ENCODE measurements at regions not wholly inside any gene's neighbourhood (a gene's known extent, or its start where the extent isn't known, plus 50 kb on each side); places are given as distances from the start of the nearest gene placed in this dataset.

GRCh38 chr18:40984856-40985255 lies 970.2 kb upstream of the PIK3C3 start:
- H3K4me3 ChIP-seq = no peak overlapping the region
- no peak overlapping the region for H3K27ac ChIP-seq
- H3K27me3 ChIP-seq (replicated peaks) = no peaks in the 10 kb centered on the region
- no peaks in the 10 kb centered on the region for H3K9me3 ChIP-seq (replicated peaks)
- no peaks in the 10 kb centered on the region for H3K36me3 ChIP-seq
- no peaks in the 10 kb centered on the region for H3K4me1 ChIP-seq (replicated peaks)
- DNase-seq (ENCODE audit: low read depth in 1 of 2, low spot score in 2 of 2) = no peak

GRCh38 chr18:40983835-40984234 lies 971.2 kb upstream of the PIK3C3 start:
- no peak overlapping the region for H3K4me3 ChIP-seq
- H3K9me3 ChIP-seq (replicated peaks) = no peaks in the 10 kb centered on the region
- H3K27me3 ChIP-seq (replicated peaks) = no peaks in the 10 kb centered on the region
- H3K4me1 ChIP-seq (replicated peaks) = no peaks in the 10 kb centered on the region
- no peaks in the 10 kb centered on the region for H3K36me3 ChIP-seq
- no peak overlapping the region for H3K27ac ChIP-seq
- no peak for DNase-seq (ENCODE audit: low read depth in 1 of 2, low spot score in 2 of 2)

GRCh38 chr18:40980171-40980570 lies 974.9 kb upstream of the PIK3C3 start:
- H3K9me3 ChIP-seq (replicated peaks) = no peaks in the 10 kb centered on the region
- H3K4me3 ChIP-seq = no peak overlapping the region
- no peak for DNase-seq (ENCODE audit: low read depth in 1 of 2, low spot score in 2 of 2)
- H3K27ac ChIP-seq = no peak overlapping the region
- H3K4me1 ChIP-seq (replicated peaks) = no peaks in the 10 kb centered on the region
- H3K36me3 ChIP-seq = no peaks in the 10 kb centered on the region
- no peaks in the 10 kb centered on the region for H3K27me3 ChIP-seq (replicated peaks)

- no peak overlapping the region for H3K27ac ChIP-seq
- H3K4me3 ChIP-seq = no peak overlapping the region
- no peaks in the 10 kb centered on the region for H3K9me3 ChIP-seq (replicated peaks)
- no peak for DNase-seq (ENCODE audit: low read depth in 1 of 2, low spot score in 2 of 2)
- no peaks in the 10 kb centered on the region for H3K4me1 ChIP-seq (replicated peaks)
- no peaks in the 10 kb centered on the region for H3K36me3 ChIP-seq
- no peaks in the 10 kb centered on the region for H3K27me3 ChIP-seq (replicated peaks)
These were observed 979.0 kb upstream of the PIK3C3 start for GRCh38 chr18:40976050-40976449.

GRCh38 chr18:40974448-40974847 lies 980.6 kb upstream of the PIK3C3 start:
- Histone ChIP-seq H3K27ac (no peak overlapping the region), H3K4me3 (no peak overlapping the region), H3K27me3 (replicated peaks) (no peaks in the 10 kb centered on the region), H3K9me3 (replicated peaks) (no peaks in the 10 kb centered on the region), H3K4me1 (replicated peaks) (no peaks in the 10 kb centered on the region), H3K36me3 (no peaks in the 10 kb centered on the region)
- no peak for DNase-seq (ENCODE audit: low read depth in 1 of 2, low spot score in 2 of 2)

- Histone ChIP-seq H3K27ac (no peak overlapping the region), H3K36me3 (no peaks in the 10 kb centered on the region), H3K4me3 (no peak overlapping the region), H3K27me3 (replicated peaks) (no peaks in the 10 kb centered on the region), H3K4me1 (replicated peaks) (no peaks in the 10 kb centered on the region), H3K9me3 (replicated peaks) (no peaks in the 10 kb centered on the region)
- DNase-seq (ENCODE audit: low read depth in 1 of 2, low spot score in 2 of 2) = no peak
These were observed 992.2 kb upstream of the PIK3C3 start for GRCh38 chr18:40962784-40963183.

GRCh38 chr18:40957533-40958070 lies 997.4 kb upstream of the PIK3C3 start:
- H3K27me3 ChIP-seq (replicated peaks) = no peaks in the 10 kb centered on the region
- H3K9me3 ChIP-seq (replicated peaks) = no peaks in the 10 kb centered on the region; the same call in 1 of the 2 replicates
- no peak for DNase-seq (ENCODE audit: low read depth in 1 of 2, low spot score in 2 of 2)
- H3K36me3 ChIP-seq = no peaks in the 10 kb centered on the region
- H3K4me1 ChIP-seq (replicated peaks) = no peaks in the 10 kb centered on the region
- H3K27ac ChIP-seq = no peak overlapping the region
- no peak overlapping the region for H3K4me3 ChIP-seq

- no peak overlapping the region for H3K4me3 ChIP-seq
- no peaks in the 10 kb centered on the region for H3K27me3 ChIP-seq (replicated peaks)
- no peaks in the 10 kb centered on the region; the same call in 1 of the 2 replicates for H3K9me3 ChIP-seq (replicated peaks)
- H3K4me1 ChIP-seq (replicated peaks) = no peaks in the 10 kb centered on the region
- H3K36me3 ChIP-seq = no peaks in the 10 kb centered on the region
- no peak for DNase-seq (ENCODE audit: low read depth in 1 of 2, low spot score in 2 of 2)
- no peak overlapping the region for H3K27ac ChIP-seq
These were observed 998.8 kb upstream of the PIK3C3 start for GRCh38 chr18:40956213-40956612.

- H3K4me1 ChIP-seq (replicated peaks) = no peaks in the 10 kb centered on the region
- H3K36me3 ChIP-seq = no peaks in the 10 kb centered on the region
- no peaks in the 10 kb centered on the region for H3K27me3 ChIP-seq (replicated peaks)
- no peak overlapping the region for H3K4me3 ChIP-seq
- no peak for DNase-seq (ENCODE audit: low read depth in 1 of 2, low spot score in 2 of 2)
- H3K27ac ChIP-seq = no peak overlapping the region
- H3K9me3 ChIP-seq (replicated peaks) = no peaks in the 10 kb centered on the region; the same call in 1 of the 2 replicates
These were observed 999.7 kb upstream of the PIK3C3 start for GRCh38 chr18:40955351-40955750.

GRCh38 chr18:40949114-40949950 lies 1005.7 kb upstream of the PIK3C3 start:
- DNase-seq (ENCODE audit: low read depth in 1 of 2, low spot score in 2 of 2) = no peak
- Histone ChIP-seq H3K36me3 (no peaks in the 10 kb centered on the region), H3K9me3 (replicated peaks) (no peaks in the 10 kb centered on the region; the same call in 1 of the 2 replicates), H3K27ac (no peak overlapping the region), H3K4me3 (no peak overlapping the region), H3K4me1 (replicated peaks) (no peaks in the 10 kb centered on the region), H3K27me3 (replicated peaks) (no peaks in the 10 kb centered on the region)

- H3K27me3 ChIP-seq (replicated peaks) = no peaks in the 10 kb centered on the region
- H3K36me3 ChIP-seq = no peaks in the 10 kb centered on the region
- H3K4me3 ChIP-seq = no peak overlapping the region
- no peak overlapping the region for H3K27ac ChIP-seq
- DNase-seq (ENCODE audit: low read depth in 1 of 2, low spot score in 2 of 2) = no peak
- H3K9me3 ChIP-seq (replicated peaks) = no peaks in the 10 kb centered on the region
- H3K4me1 ChIP-seq (replicated peaks) = no peaks in the 10 kb centered on the region
These were observed 1010.5 kb upstream of the PIK3C3 start for GRCh38 chr18:40944576-40944975.

GRCh38 chr18:40939656-40940515 lies 1015.1 kb upstream of the PIK3C3 start:
- Histone ChIP-seq H3K27me3 (replicated peaks) (no peaks in the 10 kb centered on the region), H3K36me3 (no peaks in the 10 kb centered on the region), H3K9me3 (replicated peaks) (no peaks in the 10 kb centered on the region), H3K4me3 (no peak overlapping the region), H3K4me1 (replicated peaks) (no peaks in the 10 kb centered on the region), H3K27ac (no peak overlapping the region)
- DNase-seq (ENCODE audit: low read depth in 1 of 2, low spot score in 2 of 2) = no peak

GRCh38 chr18:40938615-40939014 lies 1016.4 kb upstream of the PIK3C3 start:
- H3K27me3 ChIP-seq (replicated peaks) = no peaks in the 10 kb centered on the region

GRCh38 chr18:40937386-40937785 lies 1017.6 kb upstream of the PIK3C3 start:
- H3K9me3 ChIP-seq (replicated peaks) = no peaks in the 10 kb centered on the region
- H3K27ac ChIP-seq = no peak overlapping the region
- no peaks in the 10 kb centered on the region for H3K27me3 ChIP-seq (replicated peaks)
- no peaks in the 10 kb centered on the region for H3K4me1 ChIP-seq (replicated peaks)
- no peaks in the 10 kb centered on the region for H3K36me3 ChIP-seq
- H3K4me3 ChIP-seq = no peak overlapping the region
- no peak for DNase-seq (ENCODE audit: low read depth in 1 of 2, low spot score in 2 of 2)

More at GRCh38 chr18:40938615-40939014, 1016.4 kb upstream of the PIK3C3 start:
- Histone ChIP-seq H3K4me3 (no peak overlapping the region), H3K9me3 (replicated peaks) (no peaks in the 10 kb centered on the region), H3K36me3 (no peaks in the 10 kb centered on the region), H3K27ac (no peak overlapping the region), H3K4me1 (replicated peaks) (no peaks in the 10 kb centered on the region)
- no peak for DNase-seq (ENCODE audit: low read depth in 1 of 2, low spot score in 2 of 2)
